IMR-90 (cell line): ENCODE measurements at regions not wholly inside any gene's neighbourhood (a gene's known extent, or its start where the extent isn't known, plus 50 kb on each side); places are given as distances from the start of the nearest gene placed in this dataset.

ENCODE experiments used
- MAFK ChIP-seq: IDR thresholded peaks from 2 replicates; pipeline ENCODE4 v1.6.1; 2012; ENCODE audit warnings: low read depth, low read length, improper control_type of control experiment
- TF ChIP-seq, protein P1 (sequence below): conservative IDR thresholded peaks from 2 replicates; pipeline ENCODE4 v1.5.1; 2012; ENCODE audit warnings: mild to moderate bottlenecking, low read depth, low read length, improper control_type of control experiment

DNA sequence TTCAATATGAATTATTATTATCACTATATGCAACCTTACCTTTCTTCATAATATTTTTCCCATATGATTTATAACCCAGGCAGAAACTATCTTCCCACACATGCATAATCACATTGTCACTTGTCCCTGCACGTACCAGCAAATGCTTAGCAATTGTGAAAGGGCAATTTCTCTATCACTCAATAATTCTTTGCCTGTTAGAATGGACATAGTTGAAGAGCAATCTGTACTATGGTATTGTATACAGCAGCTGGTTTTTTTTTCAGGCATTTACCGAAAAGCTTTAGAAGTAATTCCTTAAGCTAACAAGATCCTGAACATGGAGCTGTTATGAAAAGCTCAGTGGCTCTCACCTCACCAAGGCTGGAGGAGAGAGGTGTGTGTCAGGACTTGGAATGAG is 999.5 kb downstream of the TUSC7 start:
- TF ChIP-seq, protein P1, sequence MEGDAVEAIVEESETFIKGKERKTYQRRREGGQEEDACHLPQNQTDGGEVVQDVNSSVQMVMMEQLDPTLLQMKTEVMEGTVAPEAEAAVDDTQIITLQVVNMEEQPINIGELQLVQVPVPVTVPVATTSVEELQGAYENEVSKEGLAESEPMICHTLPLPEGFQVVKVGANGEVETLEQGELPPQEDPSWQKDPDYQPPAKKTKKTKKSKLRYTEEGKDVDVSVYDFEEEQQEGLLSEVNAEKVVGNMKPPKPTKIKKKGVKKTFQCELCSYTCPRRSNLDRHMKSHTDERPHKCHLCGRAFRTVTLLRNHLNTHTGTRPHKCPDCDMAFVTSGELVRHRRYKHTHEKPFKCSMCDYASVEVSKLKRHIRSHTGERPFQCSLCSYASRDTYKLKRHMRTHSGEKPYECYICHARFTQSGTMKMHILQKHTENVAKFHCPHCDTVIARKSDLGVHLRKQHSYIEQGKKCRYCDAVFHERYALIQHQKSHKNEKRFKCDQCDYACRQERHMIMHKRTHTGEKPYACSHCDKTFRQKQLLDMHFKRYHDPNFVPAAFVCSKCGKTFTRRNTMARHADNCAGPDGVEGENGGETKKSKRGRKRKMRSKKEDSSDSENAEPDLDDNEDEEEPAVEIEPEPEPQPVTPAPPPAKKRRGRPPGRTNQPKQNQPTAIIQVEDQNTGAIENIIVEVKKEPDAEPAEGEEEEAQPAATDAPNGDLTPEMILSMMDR: no peak
- TF ChIP-seq MAFK: no peak
